H1 (cell line): ENCODE measurements at regions not wholly inside any gene's neighbourhood (a gene's known extent, or its start where the extent isn't known, plus 50 kb on each side); places are given as distances from the start of the nearest gene placed in this dataset.

Experiments used
- GTF2F1 ChIP-seq: IDR thresholded peaks from 2 replicates; pipeline ENCODE4 v1.6.1; 2012; ENCODE audit warnings: low read depth, low read length, improper control_type of control experiment, borderline replicate concordance

GRCh38 chr6:105588123-105588710, 185.3 kb upstream of the PREP start (continued):
- no peak for TF ChIP-seq GTF2F1
